ENCODE measurements at regions not wholly inside any gene's neighbourhood (a gene's known extent, or its start where the extent isn't known, plus 50 kb on each side); places are given as distances from the start of the nearest gene placed in this dataset.

DNA sequence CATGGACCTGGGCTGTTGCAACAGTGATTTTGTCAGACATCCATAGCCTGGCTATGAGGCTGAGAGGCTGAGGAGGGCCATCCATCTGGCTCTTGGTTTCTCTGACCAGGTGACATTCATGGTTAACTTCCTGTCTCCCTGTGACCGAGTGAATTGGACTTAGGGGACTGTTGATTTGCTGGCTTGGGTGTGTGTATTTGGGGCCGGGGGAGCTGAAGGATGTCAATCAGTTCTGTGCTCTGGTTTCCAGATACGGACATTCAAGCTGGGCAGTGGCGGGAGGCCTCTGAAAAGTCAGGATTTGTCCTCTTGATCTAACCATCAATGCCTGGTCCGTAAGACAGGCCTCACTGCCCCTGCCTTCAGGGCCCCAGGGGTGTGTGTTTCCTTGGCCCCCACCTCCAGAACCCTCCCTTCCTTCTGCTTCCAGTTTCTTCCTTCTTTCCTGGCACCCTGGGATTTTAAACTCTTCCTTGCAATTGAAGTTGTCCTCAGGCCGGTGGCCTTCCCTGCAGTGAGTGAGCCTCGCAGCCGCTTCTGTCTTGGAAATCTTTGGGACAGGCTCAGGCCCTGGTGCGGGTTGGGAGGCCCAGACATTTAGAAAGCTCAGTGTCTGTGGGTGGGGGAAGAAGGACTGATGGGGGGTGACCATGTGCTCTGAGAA lies 54.7 kb upstream of the HAAO start:
- no peak overlapping the region for H3K4me3 ChIP-seq
- no peak for TF ChIP-seq CTCF (IDR thresholded peaks at IDR 0.05)
- H3K27ac ChIP-seq = peak overlapping the region in 1 of 2 donors; percentile 45
- DNase-seq (ENCODE audit: low spot score) = no peak

DNA sequence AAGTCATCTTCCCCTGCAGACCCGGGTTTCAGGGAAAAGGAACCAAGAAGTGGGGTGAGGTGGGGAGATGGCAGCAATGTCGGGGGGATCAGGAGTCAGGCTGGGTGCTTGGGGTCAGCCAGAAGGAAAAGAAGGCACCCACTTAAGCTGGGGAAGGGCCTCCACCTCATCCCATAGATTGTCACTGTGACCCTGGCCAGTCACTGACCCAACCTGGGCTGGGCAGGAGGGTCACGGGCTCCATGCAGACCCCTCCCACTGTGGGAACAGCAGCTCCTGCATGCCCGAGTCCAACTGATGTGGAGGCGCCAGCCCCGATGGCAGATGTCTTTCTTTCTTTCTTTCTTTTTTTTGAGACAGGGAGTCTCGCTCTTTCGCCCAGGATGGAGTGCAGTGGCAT lies 53.6 kb upstream of the HAAO start:
- DNase-seq (ENCODE audit: low spot score) = peak; percentile 70
- Histone ChIP-seq H3K4me3 (no peak overlapping the region), H3K27ac (peak overlapping the region in 1 of 2 donors; percentile 66)
- no peak for TF ChIP-seq CTCF (IDR thresholded peaks at IDR 0.05)

GRCh38 chr2:42844901-42845821 lies 52.8 kb upstream of the HAAO start:
- Histone ChIP-seq H3K27ac (peak overlapping the region in 1 of 2 donors; percentile 66), H3K4me3 (no peak overlapping the region)
- DNase-seq (ENCODE audit: low spot score) = peak; percentile 54
- TF ChIP-seq CTCF (IDR thresholded peaks at IDR 0.05) = no peak

GRCh38 chr2:42844366-42844765 lies 52.0 kb upstream of the HAAO start:
- TF ChIP-seq CTCF (IDR thresholded peaks at IDR 0.05) = no peak
- no peak for DNase-seq (ENCODE audit: low spot score)
- H3K27ac ChIP-seq = no peak overlapping the region

DNA sequence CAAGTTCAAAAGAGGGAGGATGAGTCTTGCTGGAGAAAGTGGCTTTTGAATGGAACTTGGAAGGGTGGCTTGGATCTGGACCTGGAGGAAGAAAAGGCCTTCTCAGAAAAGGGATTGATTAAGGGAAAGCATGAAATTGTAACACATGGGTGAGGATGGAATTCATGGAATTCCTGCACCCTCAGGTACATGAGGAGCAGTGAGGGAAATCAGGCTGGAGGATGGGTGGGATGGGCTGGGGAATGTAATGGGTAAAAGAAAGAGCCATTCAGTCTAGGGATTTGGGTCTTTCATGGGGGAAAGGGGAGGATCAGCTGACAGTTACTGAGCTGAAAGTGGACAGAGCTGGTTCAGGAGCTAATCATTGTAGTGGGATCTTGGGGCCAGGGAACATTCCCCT lies 51.2 kb upstream of the HAAO start:
- no peak overlapping the region for H3K4me3 ChIP-seq
- DNase-seq (ENCODE audit: low spot score) = peak; percentile 19
- no peak overlapping the region for H3K27ac ChIP-seq
- no peak for TF ChIP-seq CTCF (IDR thresholded peaks at IDR 0.05)

More at GRCh38 chr2:42844366-42844765, 52.0 kb upstream of the HAAO start:
- H3K4me3 ChIP-seq = no peak overlapping the region

GRCh38 chr2:42843131-42843530 lies 50.7 kb upstream of the HAAO start:
- Histone ChIP-seq H3K27ac (no peak overlapping the region), H3K4me3 (no peak overlapping the region)
- no peak for TF ChIP-seq CTCF (IDR thresholded peaks at IDR 0.05)
- DNase-seq (ENCODE audit: low spot score) = peak; percentile 26

All from coronary artery (tissue), 2 donors.